DOHH2 (cell line): ENCODE measurements at regions not wholly inside any gene's neighbourhood (a gene's known extent, or its start where the extent isn't known, plus 50 kb on each side); places are given as distances from the start of the nearest gene placed in this dataset.

ENCODE experiments used
- EZH2phosphoT487 ChIP-seq: fragments of 200-600 bp; sonication (generic); IDR thresholded peaks from 2 replicates; pipeline ENCODE4 v1.6.1; 2017; ENCODE audit warnings: borderline replicate concordance, mild to moderate bottlenecking, antibody characterized with exemption, low read length, moderate library complexity, mixed read lengths
- TF ChIP-seq, protein P1 (sequence below): fragments of 200-600 bp; sonication (generic); IDR thresholded peaks from one replicate; pipeline ENCODE4 v1.5.1; 2014; ENCODE audit warnings: antibody characterized with exemption, mild to moderate bottlenecking, low read depth, low read length; ENCODE audit not compliant: poor library complexity, severe bottlenecking

DNA sequence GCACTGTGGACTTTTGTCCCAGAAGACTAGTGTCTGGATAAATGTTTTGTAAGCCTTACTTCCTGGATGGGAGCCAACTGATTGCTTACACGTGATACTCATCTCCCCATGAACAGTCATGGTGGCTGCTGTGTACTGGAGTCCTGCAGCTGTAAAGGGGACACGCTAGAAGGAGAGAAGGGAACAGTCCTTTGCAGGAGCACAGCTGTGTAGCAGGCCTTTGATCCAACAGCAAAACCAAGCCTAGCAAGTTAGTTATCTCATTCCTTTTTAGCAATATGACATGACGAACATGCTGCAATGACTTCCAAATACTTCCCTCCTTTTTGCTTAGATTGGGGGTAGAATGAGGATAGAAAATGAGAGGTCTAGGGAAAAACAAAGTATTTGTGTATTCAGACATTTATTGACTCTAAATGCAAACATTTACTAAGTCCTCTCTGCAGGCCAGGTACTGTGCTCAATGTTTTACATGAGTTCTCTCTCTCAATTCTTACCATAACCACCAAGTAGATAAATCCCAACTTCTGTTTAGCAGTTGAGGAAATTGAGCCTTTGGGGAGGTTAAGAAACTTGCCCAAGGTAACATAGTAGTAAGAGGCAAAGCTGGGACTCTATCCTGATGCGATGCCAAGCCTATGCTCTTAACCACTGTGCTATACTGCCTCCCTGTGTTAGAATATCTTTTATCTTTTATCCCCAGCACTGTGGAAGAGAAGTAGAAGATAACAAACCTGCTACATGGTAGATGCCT, 55.4 kb upstream of the CD28 start:
- TF ChIP-seq, protein P1, sequence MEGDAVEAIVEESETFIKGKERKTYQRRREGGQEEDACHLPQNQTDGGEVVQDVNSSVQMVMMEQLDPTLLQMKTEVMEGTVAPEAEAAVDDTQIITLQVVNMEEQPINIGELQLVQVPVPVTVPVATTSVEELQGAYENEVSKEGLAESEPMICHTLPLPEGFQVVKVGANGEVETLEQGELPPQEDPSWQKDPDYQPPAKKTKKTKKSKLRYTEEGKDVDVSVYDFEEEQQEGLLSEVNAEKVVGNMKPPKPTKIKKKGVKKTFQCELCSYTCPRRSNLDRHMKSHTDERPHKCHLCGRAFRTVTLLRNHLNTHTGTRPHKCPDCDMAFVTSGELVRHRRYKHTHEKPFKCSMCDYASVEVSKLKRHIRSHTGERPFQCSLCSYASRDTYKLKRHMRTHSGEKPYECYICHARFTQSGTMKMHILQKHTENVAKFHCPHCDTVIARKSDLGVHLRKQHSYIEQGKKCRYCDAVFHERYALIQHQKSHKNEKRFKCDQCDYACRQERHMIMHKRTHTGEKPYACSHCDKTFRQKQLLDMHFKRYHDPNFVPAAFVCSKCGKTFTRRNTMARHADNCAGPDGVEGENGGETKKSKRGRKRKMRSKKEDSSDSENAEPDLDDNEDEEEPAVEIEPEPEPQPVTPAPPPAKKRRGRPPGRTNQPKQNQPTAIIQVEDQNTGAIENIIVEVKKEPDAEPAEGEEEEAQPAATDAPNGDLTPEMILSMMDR, result peak; percentile 50
- no peak for TF ChIP-seq EZH2phosphoT487
